ENCODE measurements at regions not wholly inside any gene's neighbourhood (a gene's known extent, or its start where the extent isn't known, plus 50 kb on each side); places are given as distances from the start of the nearest gene placed in this dataset.

DNA sequence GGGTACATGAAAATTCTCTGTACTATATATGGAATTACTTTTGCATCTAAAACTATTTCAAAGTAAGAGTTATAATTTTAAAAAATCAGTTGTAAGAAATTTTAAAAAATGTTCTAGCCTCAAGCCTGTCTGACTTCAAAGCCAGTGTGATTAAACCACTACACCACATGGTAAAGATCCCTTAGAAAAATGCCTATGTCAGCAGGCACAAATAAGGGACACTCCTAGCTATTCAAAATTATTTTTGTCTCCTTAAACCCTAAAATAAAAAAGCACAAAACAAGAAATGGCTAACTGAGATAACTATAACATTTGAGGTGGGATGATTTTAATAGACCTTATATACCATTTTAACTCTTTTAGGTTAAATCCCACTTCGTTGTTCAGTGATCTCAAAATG, 64.0 kb upstream of the LIN7C start:
- TF ChIP-seq, protein P1, sequence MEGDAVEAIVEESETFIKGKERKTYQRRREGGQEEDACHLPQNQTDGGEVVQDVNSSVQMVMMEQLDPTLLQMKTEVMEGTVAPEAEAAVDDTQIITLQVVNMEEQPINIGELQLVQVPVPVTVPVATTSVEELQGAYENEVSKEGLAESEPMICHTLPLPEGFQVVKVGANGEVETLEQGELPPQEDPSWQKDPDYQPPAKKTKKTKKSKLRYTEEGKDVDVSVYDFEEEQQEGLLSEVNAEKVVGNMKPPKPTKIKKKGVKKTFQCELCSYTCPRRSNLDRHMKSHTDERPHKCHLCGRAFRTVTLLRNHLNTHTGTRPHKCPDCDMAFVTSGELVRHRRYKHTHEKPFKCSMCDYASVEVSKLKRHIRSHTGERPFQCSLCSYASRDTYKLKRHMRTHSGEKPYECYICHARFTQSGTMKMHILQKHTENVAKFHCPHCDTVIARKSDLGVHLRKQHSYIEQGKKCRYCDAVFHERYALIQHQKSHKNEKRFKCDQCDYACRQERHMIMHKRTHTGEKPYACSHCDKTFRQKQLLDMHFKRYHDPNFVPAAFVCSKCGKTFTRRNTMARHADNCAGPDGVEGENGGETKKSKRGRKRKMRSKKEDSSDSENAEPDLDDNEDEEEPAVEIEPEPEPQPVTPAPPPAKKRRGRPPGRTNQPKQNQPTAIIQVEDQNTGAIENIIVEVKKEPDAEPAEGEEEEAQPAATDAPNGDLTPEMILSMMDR (IDR thresholded peaks at IDR 0.05), result no peak
- TF ChIP-seq EZH2 (IDR thresholded peaks at IDR 0.05; ENCODE audit: borderline replicate concordance, insufficient read depth, low read depth, low read length, poor library complexity, severe bottlenecking), result no peak

Data from B cell (primary cell).